Upper lobe of left lung (tissue), 4 donors: ENCODE measurements at regions not wholly inside any gene's neighbourhood (a gene's known extent, or its start where the extent isn't known, plus 50 kb on each side); places are given as distances from the start of the nearest gene placed in this dataset.

Experiments used
- CTCF ChIP-seq, 6 experiments: fragments of 450-650 bp in 4 of 6; fragments of 200-600 bp in 2 of 6; sonication (generic) in 2 of 6; IDR thresholded peaks; one replicate each; pipeline ENCODE4 v1.5.1; 2016 to 2019; ENCODE audit warnings: antibody characterized with exemption in 6 of 6
- POLR2A ChIP-seq, 4 donors: fragments of 450-650 bp; IDR thresholded peaks; one replicate each; pipeline ENCODE4 v1.5.1; 2016 to 2017; ENCODE audit warnings: antibody characterized with exemption in 4 of 4, mild to moderate bottlenecking in 2 of 4
- POLR2AphosphoS5 ChIP-seq, 2 donors: sonication (generic); formaldehyde crosslinking; IDR thresholded peaks; one replicate each; pipeline ENCODE4 v1.5.1; 2017; ENCODE audit warnings: antibody characterized with exemption in 2 of 2

- TF ChIP-seq CTCF (IDR thresholded peaks at IDR 0.05) = no peak
- no peak for TF ChIP-seq POLR2AphosphoS5 (IDR thresholded peaks at IDR 0.05)
- TF ChIP-seq POLR2A (IDR thresholded peaks at IDR 0.05) = no peak
Observed at GRCh38 chr11:87603887-87604286, 566.2 kb downstream of the TMEM135 start.
